HUDEP-2 (cell line): ENCODE measurements at regions not wholly inside any gene's neighbourhood (a gene's known extent, or its start where the extent isn't known, plus 50 kb on each side); places are given as distances from the start of the nearest gene placed in this dataset.
"Not testable (repeated sequence)": the region's sequence is repeated elsewhere in the genome, so short reads cannot be mapped to it uniquely, and the experiment has no call there.

Experiments
- DNase-seq, 76 experiments: peaks; one replicate each; lab custom pipeline; 2025; ENCODE audit not compliant: unreplicated experiment in 76 of 76; lab: John Stamatoyannopoulos, UW

- DNase-seq, result no peak
These were observed 82.4 kb upstream of the PPP1R26 start for GRCh38 chr9:135397142-135397541.

- DNase-seq, result no peak
These were observed 80.5 kb upstream of the PPP1R26 start for GRCh38 chr9:135399000-135399649.

- no peak for DNase-seq
These were observed 79.1 kb upstream of the PPP1R26 start for GRCh38 chr9:135400496-135400895.

- no peak for DNase-seq
These were observed 78.4 kb upstream of the PPP1R26 start for GRCh38 chr9:135401218-135401617.

GRCh38 chr9:135402048-135402738 lies 77.4 kb upstream of the PPP1R26 start:
- no peak for DNase-seq

GRCh38 chr9:135402739-135403695 lies 76.6 kb upstream of the PPP1R26 start:
- DNase-seq, result no peak

- DNase-seq, result no peak
These were observed 75.7 kb upstream of the PPP1R26 start for GRCh38 chr9:135403733-135404450.

- DNase-seq, result no peak
These were observed 75.0 kb upstream of the PPP1R26 start for GRCh38 chr9:135404451-135405144.

- DNase-seq, result not testable (repeated sequence)
These were observed 74.5 kb upstream of the PPP1R26 start for GRCh38 chr9:135405145-135405464.

GRCh38 chr9:135408476-135409254 lies 70.9 kb upstream of the PPP1R26 start:
- no peak for DNase-seq

GRCh38 chr9:135409286-135410200 lies 70.0 kb upstream of the PPP1R26 start:
- no peak for DNase-seq

- DNase-seq, result no peak
These were observed 69.2 kb upstream of the PPP1R26 start for GRCh38 chr9:135410421-135410820.

- no peak for DNase-seq
These were observed 68.6 kb upstream of the PPP1R26 start for GRCh38 chr9:135410831-135411473.

GRCh38 chr9:135411605-135412004 lies 68.0 kb upstream of the PPP1R26 start:
- not testable (repeated sequence) for DNase-seq

- peak in 67 of 76 experiments; percentile 8 to 83 (median 54) for DNase-seq
These were observed 67.1 kb upstream of the PPP1R26 start for GRCh38 chr9:135412315-135413085.

- no peak for DNase-seq
These were observed 66.6 kb upstream of the PPP1R26 start for GRCh38 chr9:135413086-135413375.

GRCh38 chr9:135413461-135413860 lies 66.1 kb upstream of the PPP1R26 start:
- no peak for DNase-seq
